ENCODE measurements at regions not wholly inside any gene's neighbourhood (a gene's known extent, or its start where the extent isn't known, plus 50 kb on each side); places are given as distances from the start of the nearest gene placed in this dataset.

DNA sequence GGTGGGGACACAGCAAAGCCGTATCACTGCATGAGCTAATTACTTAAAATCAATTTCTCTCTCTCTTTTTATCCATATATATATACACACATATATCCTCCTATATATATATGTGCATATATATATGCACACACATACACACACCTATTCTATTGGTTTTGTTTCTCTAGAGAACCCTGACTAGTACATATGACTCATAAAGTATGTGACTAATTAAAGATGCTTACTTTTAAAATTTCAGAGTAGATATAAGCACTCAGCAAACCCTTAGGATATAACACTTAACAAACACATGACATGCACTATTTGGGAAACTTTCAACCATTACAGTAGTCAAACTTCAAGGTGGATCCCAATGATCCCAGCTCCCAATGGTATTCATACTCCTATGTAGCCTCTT is 732.6 kb downstream of the ROBO2 start:
- DNase-seq (ENCODE audit: low read depth): no peak
- TF ChIP-seq, protein P1, sequence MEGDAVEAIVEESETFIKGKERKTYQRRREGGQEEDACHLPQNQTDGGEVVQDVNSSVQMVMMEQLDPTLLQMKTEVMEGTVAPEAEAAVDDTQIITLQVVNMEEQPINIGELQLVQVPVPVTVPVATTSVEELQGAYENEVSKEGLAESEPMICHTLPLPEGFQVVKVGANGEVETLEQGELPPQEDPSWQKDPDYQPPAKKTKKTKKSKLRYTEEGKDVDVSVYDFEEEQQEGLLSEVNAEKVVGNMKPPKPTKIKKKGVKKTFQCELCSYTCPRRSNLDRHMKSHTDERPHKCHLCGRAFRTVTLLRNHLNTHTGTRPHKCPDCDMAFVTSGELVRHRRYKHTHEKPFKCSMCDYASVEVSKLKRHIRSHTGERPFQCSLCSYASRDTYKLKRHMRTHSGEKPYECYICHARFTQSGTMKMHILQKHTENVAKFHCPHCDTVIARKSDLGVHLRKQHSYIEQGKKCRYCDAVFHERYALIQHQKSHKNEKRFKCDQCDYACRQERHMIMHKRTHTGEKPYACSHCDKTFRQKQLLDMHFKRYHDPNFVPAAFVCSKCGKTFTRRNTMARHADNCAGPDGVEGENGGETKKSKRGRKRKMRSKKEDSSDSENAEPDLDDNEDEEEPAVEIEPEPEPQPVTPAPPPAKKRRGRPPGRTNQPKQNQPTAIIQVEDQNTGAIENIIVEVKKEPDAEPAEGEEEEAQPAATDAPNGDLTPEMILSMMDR (IDR thresholded peaks at IDR 0.05; ENCODE audit: insufficient read depth, low read depth, low read length): no peak
- no peak overlapping the region for H3K4me3 ChIP-seq (ENCODE audit: low read depth, low read length)

DNA sequence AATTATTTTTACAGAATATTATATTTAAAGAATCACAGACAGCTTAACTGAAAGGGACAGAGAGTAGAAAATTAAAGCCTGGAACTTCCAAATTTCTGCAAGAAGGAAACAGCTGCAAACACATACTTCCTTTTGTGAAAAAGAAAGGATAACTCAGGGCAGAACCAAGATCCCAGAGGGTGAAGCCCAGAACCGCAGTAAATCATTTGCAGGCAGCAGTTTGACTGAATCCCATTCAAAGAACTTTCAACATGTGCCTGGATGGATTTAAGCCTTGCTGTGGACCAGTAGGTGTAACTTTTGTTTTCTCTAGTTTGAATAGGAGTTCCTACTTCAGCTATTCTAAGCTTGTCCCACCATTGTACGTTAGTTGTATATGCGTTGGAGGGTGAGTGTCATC is 733.2 kb downstream of the ROBO2 start:
- TF ChIP-seq, protein P1 (IDR thresholded peaks at IDR 0.05; ENCODE audit: insufficient read depth, low read depth, low read length): no peak
- H3K4me3 ChIP-seq (ENCODE audit: low read depth, low read length): no peak overlapping the region
- no peak for DNase-seq (ENCODE audit: low read depth)

DNA sequence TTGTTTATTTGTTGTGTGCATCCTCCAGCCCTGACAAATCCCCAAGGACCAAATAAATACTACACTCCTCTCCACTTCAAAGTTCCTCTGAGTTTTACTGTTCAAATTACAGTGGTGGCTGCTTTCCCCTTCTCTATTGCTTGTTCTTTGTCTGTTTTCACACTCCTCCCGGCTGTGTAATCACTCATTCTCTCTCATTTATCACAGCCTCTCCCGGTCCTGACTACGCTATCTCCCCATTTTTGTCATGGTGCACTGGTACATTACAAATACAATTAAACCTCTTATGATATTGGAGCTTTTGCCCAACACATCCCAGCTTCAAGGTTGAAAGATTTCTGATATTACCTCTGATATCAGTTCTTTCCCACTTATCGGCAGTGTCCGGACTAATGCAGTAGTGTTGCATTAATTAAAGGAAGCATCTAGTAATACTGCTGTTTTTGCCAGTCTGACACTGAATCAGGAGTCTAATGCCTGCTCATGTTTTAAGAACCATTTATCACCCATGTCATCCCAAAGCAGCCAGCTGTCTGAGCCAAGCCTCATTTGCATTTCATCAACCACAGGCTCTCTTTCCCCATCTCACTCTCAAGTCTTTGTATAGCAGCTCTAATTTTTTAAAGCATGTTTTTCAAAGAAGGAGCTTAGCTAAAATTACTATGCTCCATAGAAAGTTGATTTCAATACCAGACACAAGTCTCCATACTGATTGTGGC is 740.5 kb downstream of the ROBO2 start:
- no peak for DNase-seq (ENCODE audit: low read depth)
- no peak overlapping the region for H3K4me3 ChIP-seq (ENCODE audit: low read depth, low read length)
- TF ChIP-seq, protein P1 (IDR thresholded peaks at IDR 0.05; ENCODE audit: insufficient read depth, low read depth, low read length): no peak

DNA sequence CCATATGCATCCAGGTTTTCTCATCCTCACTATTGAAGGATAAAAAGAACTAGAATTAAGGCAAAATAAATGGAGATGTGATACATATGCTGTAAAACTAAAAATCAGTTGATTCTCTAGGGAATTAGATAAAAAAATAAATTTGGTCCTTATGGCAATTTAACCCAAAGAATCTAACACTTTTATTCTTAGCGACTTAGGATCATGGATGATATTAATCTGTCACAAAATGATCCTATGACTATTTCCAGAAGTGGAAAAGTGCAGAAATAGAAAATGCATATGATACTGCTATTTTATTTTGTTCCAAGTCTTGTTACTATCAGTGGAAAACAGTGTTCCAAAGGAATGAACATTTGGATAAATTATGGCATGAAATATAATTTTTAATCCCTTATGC is 746.3 kb downstream of the ROBO2 start:
- DNase-seq (ENCODE audit: low read depth): no peak
- TF ChIP-seq, protein P1 (IDR thresholded peaks at IDR 0.05; ENCODE audit: insufficient read depth, low read depth, low read length): no peak
- no peak overlapping the region for H3K4me3 ChIP-seq (ENCODE audit: low read depth, low read length)

DNA sequence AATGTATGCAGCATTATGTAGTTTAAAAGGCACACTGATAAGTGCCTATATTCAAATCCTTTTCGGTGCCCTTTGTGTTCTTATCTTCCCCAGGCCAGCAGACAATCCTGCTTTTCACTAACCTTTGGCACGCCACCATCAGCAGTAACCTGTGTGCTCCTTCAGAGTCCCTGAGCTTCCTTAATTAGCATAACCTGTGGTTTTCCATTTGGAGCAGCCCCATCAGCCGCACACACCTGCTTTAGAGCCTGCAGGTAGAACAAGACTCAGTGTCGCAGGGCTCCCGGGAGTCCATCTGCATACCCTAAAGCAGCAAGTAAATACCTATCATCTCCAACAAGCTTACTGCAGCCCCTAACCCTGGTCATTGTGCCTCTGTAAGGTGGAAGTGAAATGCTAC is 755.1 kb downstream of the ROBO2 start:
- no peak for DNase-seq (ENCODE audit: low read depth)
- TF ChIP-seq, protein P1 (IDR thresholded peaks at IDR 0.05; ENCODE audit: insufficient read depth, low read depth, low read length): no peak

DNA sequence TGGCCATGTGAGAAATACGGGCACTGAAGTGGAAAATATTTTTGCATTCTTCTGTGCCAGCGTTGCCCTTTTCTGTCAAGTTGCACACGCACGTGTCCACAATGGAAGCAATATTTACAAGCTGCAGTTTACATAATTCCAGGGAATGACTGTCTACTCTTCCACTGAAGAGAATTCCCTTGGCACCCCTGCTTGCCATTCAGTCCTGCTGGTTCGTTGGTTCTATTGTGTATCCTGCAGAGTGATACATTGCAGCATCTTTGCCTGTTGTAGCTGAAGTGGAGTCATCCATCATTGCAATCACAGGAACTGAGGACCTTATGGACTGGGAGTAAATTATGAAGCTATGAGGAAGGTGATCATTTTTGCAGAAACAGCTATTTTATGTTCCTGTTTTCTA is 759.4 kb downstream of the ROBO2 start:
- TF ChIP-seq, protein P1 (IDR thresholded peaks at IDR 0.05; ENCODE audit: insufficient read depth, low read depth, low read length): no peak

More for the DNA sequence above, 755.1 kb downstream of the ROBO2 start:
- no peak overlapping the region for H3K4me3 ChIP-seq (ENCODE audit: low read depth, low read length)

DNA sequence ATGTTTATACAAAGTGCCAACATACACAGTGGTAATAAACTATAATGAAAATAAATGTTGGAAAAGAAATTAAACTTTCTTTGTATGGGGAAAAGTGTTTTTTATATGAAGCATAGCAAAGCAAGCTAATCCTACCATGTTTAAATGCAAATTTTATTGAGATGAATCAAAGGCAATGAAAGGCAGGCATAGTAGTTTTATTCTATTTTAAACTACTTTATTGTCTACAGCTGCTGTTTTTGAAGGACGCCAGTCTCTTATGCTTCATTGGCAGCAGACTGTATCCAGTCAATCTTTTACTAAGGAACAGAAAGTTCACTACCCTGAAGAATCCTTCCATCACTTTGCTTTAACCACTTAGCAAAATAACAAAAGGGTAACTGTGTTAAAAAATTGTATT is 761.0 kb downstream of the ROBO2 start:
- TF ChIP-seq, protein P1 (IDR thresholded peaks at IDR 0.05; ENCODE audit: insufficient read depth, low read depth, low read length): no peak
- DNase-seq (ENCODE audit: low read depth): no peak
- H3K4me3 ChIP-seq (ENCODE audit: low read depth, low read length): no peak overlapping the region

More for the DNA sequence above, 759.4 kb downstream of the ROBO2 start:
- H3K4me3 ChIP-seq (ENCODE audit: low read depth, low read length): no peak overlapping the region
- no peak for DNase-seq (ENCODE audit: low read depth)
